MCF 10A (cell line): ENCODE measurements at regions not wholly inside any gene's neighbourhood (a gene's known extent, or its start where the extent isn't known, plus 50 kb on each side); places are given as distances from the start of the nearest gene placed in this dataset.
A peak's percentile ranks its signal among the peaks of the same experiment; 100 is the strongest.

Experiments
- BruUV-seq: library from RNA; stranded (reverse); fragments of 400-500 nt; replicated peaks from 2 replicates; lab custom pipeline; 2021; lab: Mats Ljungman, UMichigan
- CTCF ChIA-PET: fragments of 300-600 bp; sonication (Branson Sonifier 250); formaldehyde crosslinking; extraction: SDS; loops from one replicate; lab custom pipeline; 2021; ENCODE audit warnings: antibody characterized with exemption, inconsistent platforms; lab: Yijun Ruan, JAX
- POLR2A ChIA-PET: fragments of 300-600, 350-650 bp; sonication (Branson Sonifier 250); formaldehyde crosslinking; extraction: SDS; loops from one replicate; lab custom pipeline; 2020; ENCODE audit warnings: antibody characterized with exemption, inconsistent platforms; lab: Yijun Ruan, JAX
- DNase-seq: peaks from one replicate; pipeline ENCODE4 v3.0.0-alpha.2; 2018; ENCODE audit not compliant: unreplicated experiment
- H3K27ac Mint-ChIP-seq: one replicate; pipeline ENCODE4 v1.8.0; 2022; ENCODE audit warnings: mild to moderate bottlenecking, low read depth, mixed read lengths; ENCODE audit not compliant: unreplicated experiment
- H3K27me3 Mint-ChIP-seq: one replicate; pipeline ENCODE4 v1.8.0; 2022; ENCODE audit warnings: mixed read lengths; ENCODE audit not compliant: insufficient read depth, unreplicated experiment
- H3K36me3 Mint-ChIP-seq: one replicate; pipeline ENCODE4 v1.8.0; 2022; ENCODE audit warnings: mild to moderate bottlenecking, moderate library complexity, mixed read lengths; ENCODE audit not compliant: insufficient read depth, unreplicated experiment
- H3K4me1 Mint-ChIP-seq: one replicate; pipeline ENCODE4 v1.8.0; 2022; ENCODE audit warnings: mixed read lengths; ENCODE audit not compliant: insufficient read depth, unreplicated experiment
- H3K4me3 Mint-ChIP-seq: one replicate; pipeline ENCODE4 v1.8.0; 2022; ENCODE audit warnings: mild to moderate bottlenecking, moderate library complexity, mixed read lengths; ENCODE audit not compliant: unreplicated experiment
- H3K9me3 Mint-ChIP-seq: one replicate; pipeline ENCODE4 v1.8.0; 2022; ENCODE audit warnings: mixed read lengths; ENCODE audit not compliant: unreplicated experiment
- CTCF ChIP-seq: fragments of 200-600 bp; IDR thresholded peaks from one replicate; pipeline ENCODE4 v1.8.0; 2022; ENCODE audit warnings: antibody characterized with exemption, mild to moderate bottlenecking; ENCODE audit not compliant: unreplicated experiment
- intact Hi-C: fragments of 100-400 bp; cut with micrococcal nuclease; formaldehyde crosslinking; loops from 2 replicates; pipeline ENCODE4 v1.14.1; 2022

- Mint-ChIP-seq H3K4me3 (peak overlapping the region; percentile 68), H3K4me1 (peaks cover 5% of the 10 kb centered on the region), H3K9me3 (no peaks in the 10 kb centered on the region), H3K27ac (no peak overlapping the region), H3K27me3 (peaks cover 40% of the 10 kb centered on the region), H3K36me3 (no peaks in the 10 kb centered on the region)
- no peak for TF ChIP-seq CTCF
- ChIA-PET POLR2A (interaction anchor here (1.1 to 1.5 kb wide), 2 partner anchors 10 to 337 kb away, joined by 3 read pairs; no protein-coding TSS in a partner anchor), CTCF (interaction anchor here (0.6 to 1.0 kb wide), 3 partner anchors 229 to 476 kb away, joined by 3 to 6 read pairs (median 3); no protein-coding TSS in a partner anchor)
- DNase-seq: no peak
- intact Hi-C loops: no loop called here
- BruUV-seq: no TSS peak
Measured at GRCh38 chr7:25861601-25862260, 290.3 kb upstream of the NFE2L3 start.

- ChIA-PET POLR2A (interaction anchor here (0.6 to 1.5 kb wide), 4 partner anchors 11 to 737 kb away, joined by 3 to 4 read pairs (median 3); partner anchors contain the start of gene CYCS), CTCF (interaction anchor here (0.6 to 1.0 kb wide), 4 partner anchors 14 to 604 kb away, joined by 3 to 6 read pairs (median 3); no protein-coding TSS in a partner anchor)
- Mint-ChIP-seq H3K4me1 (peaks cover 5% of the 10 kb centered on the region), H3K36me3 (no peaks in the 10 kb centered on the region), H3K9me3 (no peaks in the 10 kb centered on the region), H3K4me3 (peak overlapping the region; percentile 68), H3K27ac (no peak overlapping the region), H3K27me3 (peaks cover 44% of the 10 kb centered on the region)
- intact Hi-C loops: no loop called here
- BruUV-seq: no TSS peak
- TF ChIP-seq CTCF: no peak
- peak; percentile 96 for DNase-seq
Measured at GRCh38 chr7:25862261-25863004, 289.6 kb upstream of the NFE2L3 start.

- BruUV-seq: no TSS peak
Measured at GRCh38 chr7:25863005-25863728, 288.8 kb upstream of the NFE2L3 start.

More at GRCh38 chr7:25863005-25863728, 288.8 kb upstream of the NFE2L3 start:
- Mint-ChIP-seq H3K36me3 (no peaks in the 10 kb centered on the region), H3K4me3 (peak overlapping the region; percentile 38), H3K9me3 (no peaks in the 10 kb centered on the region), H3K4me1 (peaks cover 5% of the 10 kb centered on the region), H3K27me3 (peaks cover 51% of the 10 kb centered on the region), H3K27ac (no peak overlapping the region)
- no peak for DNase-seq
- ChIA-PET POLR2A (interaction anchor here (0.6 to 0.7 kb wide), 2 partner anchors 58 to 738 kb away, joined by 3 to 4 read pairs; partner anchors contain the start of gene CYCS), CTCF (interaction anchor here (1.0 kb wide), 1 partner anchor 227 kb away, joined by 6 read pairs; no protein-coding TSS in a partner anchor)
- intact Hi-C loops: no loop called here
- no peak for TF ChIP-seq CTCF
